GM23338 (cell line): ENCODE measurements at regions not wholly inside any gene's neighbourhood (a gene's known extent, or its start where the extent isn't known, plus 50 kb on each side); places are given as distances from the start of the nearest gene placed in this dataset.

Experiments
- CREB1 ChIP-seq: fragments of 250-450 bp; sonication (Bioruptor Pico); IDR thresholded peaks from 2 replicates; pipeline ENCODE4 v1.5.0; 2020; ENCODE audit warnings: low read depth, mild to moderate bottlenecking, moderate library complexity
- CTCF ChIP-seq, 2 experiments: fragments of 200-600 bp in 1 of 2; sonication (generic) in 1 of 2; conservative IDR thresholded peaks; 2 replicates each; pipeline versions ENCODE4 v1.5.1 to v1.6.1; 2016 to 2017; ENCODE audit warnings: antibody characterized with exemption in 2 of 2, low read depth in 2 of 2, mild to moderate bottlenecking in 2 of 2, moderate library complexity in 1 of 2
- EZH2 ChIP-seq: fragments of 200-600 bp; sonication (generic); IDR thresholded peaks from one replicate; pipeline ENCODE4 v1.8.0; 2017; ENCODE audit warnings: antibody characterized with exemption, mild to moderate bottlenecking, low read depth; ENCODE audit not compliant: unreplicated experiment
- STAT1 ChIP-seq: IDR thresholded peaks from one replicate; pipeline ENCODE4 v1.6.1; 2016; ENCODE audit warnings: antibody characterized with exemption; ENCODE audit not compliant: unreplicated experiment
- ZNF114 ChIP-seq: fragments of 250-450 bp; sonication (Bioruptor Pico); IDR thresholded peaks from 2 replicates; pipeline ENCODE4 v1.5.0; 2020; ENCODE audit warnings: mild to moderate bottlenecking, moderate library complexity
- ZNF331 ChIP-seq: fragments of 250-450 bp; sonication (Bioruptor Pico); IDR thresholded peaks from 2 replicates; pipeline ENCODE4 v1.5.0; 2020; ENCODE audit warnings: low read depth, mild to moderate bottlenecking, moderate library complexity
- ZNF462 ChIP-seq: fragments of 250-450 bp; sonication (Bioruptor Pico); IDR thresholded peaks from 2 replicates; pipeline ENCODE4 v1.5.0; 2020; ENCODE audit warnings: mild to moderate bottlenecking, moderate library complexity
- TF ChIP-seq, protein P1 (sequence below): IDR thresholded peaks from 2 replicates; pipeline ENCODE4 v1.6.1; 2016; ENCODE audit warnings: antibody characterized with exemption

GRCh38 chr6:1124885-1125284 lies 187.0 kb upstream of the FOXQ1 start (continued):
- TF ChIP-seq ZNF462 (CRISPR knock-in tag) (no peak), CREB1 (CRISPR knock-in tag) (no peak), CTCF (conservative IDR thresholded peaks at IDR 0.05; ENCODE audit: low read depth in 2 of 2) (no peak), STAT1 (no peak), ZNF114 (CRISPR knock-in tag) (no peak), ZNF331 (no peak), EZH2 (no peak)
- TF ChIP-seq, protein P1, sequence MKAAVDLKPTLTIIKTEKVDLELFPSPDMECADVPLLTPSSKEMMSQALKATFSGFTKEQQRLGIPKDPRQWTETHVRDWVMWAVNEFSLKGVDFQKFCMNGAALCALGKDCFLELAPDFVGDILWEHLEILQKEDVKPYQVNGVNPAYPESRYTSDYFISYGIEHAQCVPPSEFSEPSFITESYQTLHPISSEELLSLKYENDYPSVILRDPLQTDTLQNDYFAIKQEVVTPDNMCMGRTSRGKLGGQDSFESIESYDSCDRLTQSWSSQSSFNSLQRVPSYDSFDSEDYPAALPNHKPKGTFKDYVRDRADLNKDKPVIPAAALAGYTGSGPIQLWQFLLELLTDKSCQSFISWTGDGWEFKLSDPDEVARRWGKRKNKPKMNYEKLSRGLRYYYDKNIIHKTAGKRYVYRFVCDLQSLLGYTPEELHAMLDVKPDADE = no peak
